ENCODE measurements at regions not wholly inside any gene's neighbourhood (a gene's known extent, or its start where the extent isn't known, plus 50 kb on each side); places are given as distances from the start of the nearest gene placed in this dataset.
"Not testable (repeated sequence)": the region's sequence is repeated elsewhere in the genome, so short reads cannot be mapped to it uniquely, and the experiment has no call there.

DNA sequence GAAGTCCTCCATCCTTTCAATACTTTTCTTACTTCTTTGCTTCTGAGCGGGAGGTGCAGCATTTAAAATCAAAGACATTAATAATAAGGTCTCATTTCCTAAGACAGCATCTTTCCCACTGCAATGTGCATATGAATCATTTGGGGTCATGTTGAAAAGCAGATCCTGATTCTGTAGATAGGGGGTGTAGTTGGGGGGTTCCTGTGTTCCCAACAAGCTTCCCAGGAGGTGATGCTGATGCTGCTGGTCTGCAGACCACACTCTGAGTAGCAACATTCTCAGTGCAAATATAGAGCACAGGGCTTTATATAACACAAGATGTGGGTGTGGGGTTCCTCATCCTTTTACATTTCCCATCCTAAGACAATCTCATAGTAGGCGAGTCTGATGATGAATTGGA, 126.5 kb upstream of the PALM2AKAP2 start:
- Histone ChIP-seq H3K9me3 (replicated peaks) (no peaks in the 10 kb centered on the region), H3K4me3 (no peak overlapping the region), H3K27ac (replicated peaks) (no peak overlapping the region), H3K4me1 (peaks cover 4% of the 10 kb centered on the region), H3K36me3 (no peaks in the 10 kb centered on the region), H3K27me3 (ENCODE audit: low read depth) (no peaks in the 10 kb centered on the region)
- intact Hi-C loops (cut with micrococcal nuclease) = loop anchor here (10.0 kb wide), 1 partner anchor 79 kb away; no protein-coding TSS in a partner anchor
- no peak for DNase-seq
- TF ChIP-seq, protein P1, sequence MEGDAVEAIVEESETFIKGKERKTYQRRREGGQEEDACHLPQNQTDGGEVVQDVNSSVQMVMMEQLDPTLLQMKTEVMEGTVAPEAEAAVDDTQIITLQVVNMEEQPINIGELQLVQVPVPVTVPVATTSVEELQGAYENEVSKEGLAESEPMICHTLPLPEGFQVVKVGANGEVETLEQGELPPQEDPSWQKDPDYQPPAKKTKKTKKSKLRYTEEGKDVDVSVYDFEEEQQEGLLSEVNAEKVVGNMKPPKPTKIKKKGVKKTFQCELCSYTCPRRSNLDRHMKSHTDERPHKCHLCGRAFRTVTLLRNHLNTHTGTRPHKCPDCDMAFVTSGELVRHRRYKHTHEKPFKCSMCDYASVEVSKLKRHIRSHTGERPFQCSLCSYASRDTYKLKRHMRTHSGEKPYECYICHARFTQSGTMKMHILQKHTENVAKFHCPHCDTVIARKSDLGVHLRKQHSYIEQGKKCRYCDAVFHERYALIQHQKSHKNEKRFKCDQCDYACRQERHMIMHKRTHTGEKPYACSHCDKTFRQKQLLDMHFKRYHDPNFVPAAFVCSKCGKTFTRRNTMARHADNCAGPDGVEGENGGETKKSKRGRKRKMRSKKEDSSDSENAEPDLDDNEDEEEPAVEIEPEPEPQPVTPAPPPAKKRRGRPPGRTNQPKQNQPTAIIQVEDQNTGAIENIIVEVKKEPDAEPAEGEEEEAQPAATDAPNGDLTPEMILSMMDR (IDR thresholded peaks at IDR 0.05; ENCODE audit: borderline replicate concordance) = no peak

DNA sequence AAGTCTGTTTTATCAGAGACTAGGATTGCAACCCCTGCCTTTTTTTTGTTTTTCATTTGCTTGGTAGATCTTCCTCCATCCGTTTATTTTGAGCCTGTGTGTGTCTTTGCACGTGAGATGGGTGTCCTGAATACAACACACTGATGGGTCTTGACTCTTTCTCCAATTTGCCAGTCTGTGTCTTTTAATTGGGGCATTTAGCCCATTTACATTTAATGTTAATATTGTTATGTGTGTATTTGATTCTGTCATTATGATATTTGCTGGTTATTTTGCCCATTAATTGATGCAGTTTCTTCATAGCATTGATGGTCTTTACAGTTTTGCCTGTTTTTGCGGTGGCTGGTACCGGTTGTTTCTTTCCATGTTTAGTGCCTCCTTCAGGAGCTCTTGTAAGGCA, 116.0 kb upstream of the PALM2AKAP2 start:
- DNase-seq; H3K36me3 ChIP-seq; H3K27me3 ChIP-seq (ENCODE audit: low read depth); intact Hi-C loops (cut with micrococcal nuclease); H3K4me1 ChIP-seq; H3K27ac ChIP-seq (replicated peaks); H3K4me3 ChIP-seq: not testable (repeated sequence)
- H3K9me3 ChIP-seq (replicated peaks) = peaks cover 25% of the 10 kb centered on the region

DNA sequence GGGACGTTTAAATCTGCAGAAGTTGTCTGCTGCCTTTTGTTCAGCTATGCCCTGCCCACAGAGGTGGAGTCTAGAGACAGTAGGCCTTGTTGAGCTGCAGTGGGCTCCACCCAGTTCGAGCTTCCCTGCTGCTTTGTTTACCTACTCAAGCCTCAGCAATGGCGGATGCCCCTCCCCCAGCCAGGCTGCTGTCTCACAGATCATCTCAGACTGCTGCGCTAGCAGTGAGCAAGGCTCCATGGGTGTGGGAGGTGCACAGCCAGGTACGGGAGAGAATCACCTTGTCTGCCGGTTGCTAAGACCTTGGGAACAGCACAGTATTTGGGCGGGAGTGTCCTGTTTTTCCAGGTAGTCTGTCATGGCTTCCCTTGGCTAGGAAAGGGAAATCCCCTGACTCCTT, 114.3 kb upstream of the PALM2AKAP2 start:
- DNase-seq; H3K27me3 ChIP-seq (ENCODE audit: low read depth); H3K4me3 ChIP-seq; H3K36me3 ChIP-seq; H3K4me1 ChIP-seq; intact Hi-C loops (cut with micrococcal nuclease); H3K27ac ChIP-seq (replicated peaks): not testable (repeated sequence)
- peaks cover 21% of the 10 kb centered on the region for H3K9me3 ChIP-seq (replicated peaks)

GRCh38 chr9:109681301-109681700, 98.7 kb upstream of the PALM2AKAP2 start:
- Histone ChIP-seq H3K27ac (replicated peaks) (no peak overlapping the region), H3K9me3 (replicated peaks) (peaks cover 5% of the 10 kb centered on the region), H3K4me3 (no peak overlapping the region), H3K27me3 (ENCODE audit: low read depth) (no peaks in the 10 kb centered on the region), H3K36me3 (no peaks in the 10 kb centered on the region), H3K4me1 (no peaks in the 10 kb centered on the region)
- intact Hi-C loops (cut with micrococcal nuclease) = no loop called here
- DNase-seq = no peak
- TF ChIP-seq, protein P1 (IDR thresholded peaks at IDR 0.05; ENCODE audit: borderline replicate concordance) = no peak

DNA sequence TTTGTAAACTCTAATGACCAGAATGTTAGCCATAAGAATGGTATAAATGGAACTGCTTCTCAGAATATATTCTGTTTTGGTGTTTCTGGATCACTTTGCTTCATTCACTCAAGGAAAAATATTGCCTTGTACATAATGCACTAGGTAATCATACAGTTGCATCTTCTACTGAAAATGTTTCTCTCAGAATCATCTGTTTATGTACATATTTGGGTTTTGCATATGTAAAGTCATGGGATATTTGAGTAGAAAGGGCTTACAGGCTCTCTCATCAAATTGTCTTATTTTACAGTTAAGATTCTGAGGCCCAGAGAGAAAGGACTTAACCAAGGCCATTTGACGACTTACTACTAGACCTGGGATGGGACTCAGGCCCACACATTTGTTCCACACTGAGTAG, 97.8 kb upstream of the PALM2AKAP2 start:
- TF ChIP-seq, protein P1 (IDR thresholded peaks at IDR 0.05; ENCODE audit: borderline replicate concordance) = no peak
- Histone ChIP-seq H3K4me1 (no peaks in the 10 kb centered on the region), H3K9me3 (replicated peaks) (peaks cover 8% of the 10 kb centered on the region), H3K4me3 (no peak overlapping the region), H3K27me3 (ENCODE audit: low read depth) (no peaks in the 10 kb centered on the region), H3K27ac (replicated peaks) (no peak overlapping the region), H3K36me3 (no peaks in the 10 kb centered on the region)
- DNase-seq = no peak
- intact Hi-C loops (cut with micrococcal nuclease) = no loop called here

DNA sequence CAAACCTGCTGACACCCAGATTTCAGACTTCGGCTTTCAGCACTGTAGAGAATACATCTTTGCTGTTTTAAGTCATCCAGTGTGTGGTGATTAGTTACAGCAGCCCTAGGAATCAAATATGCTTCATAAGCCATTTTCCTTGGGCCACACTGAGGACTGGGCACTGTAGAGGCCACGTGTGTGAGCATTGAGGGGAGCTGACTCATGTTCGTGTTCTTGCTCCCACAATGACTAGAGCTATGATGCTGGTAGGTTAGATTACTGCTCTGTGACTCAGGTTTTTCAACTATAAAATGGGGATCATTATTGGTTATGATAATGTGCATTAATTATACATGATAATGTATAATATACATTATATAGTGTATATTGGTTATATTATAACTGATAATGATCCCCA, 96.5 kb upstream of the PALM2AKAP2 start:
- Histone ChIP-seq H3K27ac (replicated peaks) (no peak overlapping the region), H3K4me3 (no peak overlapping the region), H3K27me3 (ENCODE audit: low read depth) (no peaks in the 10 kb centered on the region), H3K36me3 (no peaks in the 10 kb centered on the region), H3K4me1 (no peaks in the 10 kb centered on the region), H3K9me3 (replicated peaks) (peaks cover 8% of the 10 kb centered on the region)
- DNase-seq = no peak
- TF ChIP-seq, protein P1 (IDR thresholded peaks at IDR 0.05; ENCODE audit: borderline replicate concordance) = no peak
- intact Hi-C loops (cut with micrococcal nuclease) = no loop called here

DNA sequence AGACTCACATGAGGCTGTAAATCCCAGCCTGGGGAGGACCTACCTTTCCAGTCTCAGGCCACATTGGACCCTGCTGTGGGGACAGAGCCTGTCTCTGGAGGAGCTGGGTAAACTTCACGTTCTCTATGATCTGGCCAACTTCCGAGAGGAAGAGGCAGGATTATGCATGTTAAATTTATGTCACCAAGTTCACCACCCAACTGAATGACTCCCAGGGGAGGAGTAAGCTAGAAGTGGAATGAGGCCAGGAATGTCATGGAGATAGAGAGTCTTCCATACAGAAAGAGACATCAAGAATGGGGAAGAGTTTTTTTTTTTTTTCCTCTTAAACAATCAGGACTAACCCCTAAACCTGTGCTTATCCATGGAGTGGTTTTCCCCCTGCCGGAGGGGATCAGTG, 90.3 kb upstream of the PALM2AKAP2 start:
- Histone ChIP-seq H3K36me3 (no peaks in the 10 kb centered on the region), H3K4me1 (no peaks in the 10 kb centered on the region), H3K4me3 (no peak overlapping the region), H3K27ac (replicated peaks) (no peak overlapping the region), H3K27me3 (ENCODE audit: low read depth) (no peaks in the 10 kb centered on the region), H3K9me3 (replicated peaks) (peaks cover 8% of the 10 kb centered on the region)
- intact Hi-C loops (cut with micrococcal nuclease) = no loop called here
- no peak for DNase-seq
- TF ChIP-seq, protein P1 (IDR thresholded peaks at IDR 0.05; ENCODE audit: borderline replicate concordance) = no peak
